Femur (tissue), 1 donor: ENCODE measurements at regions not wholly inside any gene's neighbourhood (a gene's known extent, or its start where the extent isn't known, plus 50 kb on each side); places are given as distances from the start of the nearest gene placed in this dataset.
A peak's percentile ranks its signal among the peaks of the same experiment; 100 is the strongest.
"Not testable (repeated sequence)": the region's sequence is repeated elsewhere in the genome, so short reads cannot be mapped to it uniquely, and the experiment has no call there.

Experiments
- DNase-seq: peaks from one replicate; pipeline ENCODE4 v3.0.0-alpha.2; 2017

- no peak for DNase-seq
These were observed 502.2 kb upstream of the OLFM3 start for GRCh38 chr1:102498929-102499328.

- not testable (repeated sequence) for DNase-seq
These were observed 501.1 kb upstream of the OLFM3 start for GRCh38 chr1:102497810-102498209.

- DNase-seq: peak; percentile 23
These were observed 475.8 kb upstream of the OLFM3 start for GRCh38 chr1:102472520-102472919.

- no peak for DNase-seq
These were observed 474.0 kb upstream of the OLFM3 start for GRCh38 chr1:102470767-102471166.

- no peak for DNase-seq
These were observed 469.8 kb upstream of the OLFM3 start for GRCh38 chr1:102466487-102466886.

GRCh38 chr1:102463328-102463727, 466.6 kb upstream of the OLFM3 start:
- no peak for DNase-seq

GRCh38 chr1:102442317-102442716, 445.6 kb upstream of the OLFM3 start:
- not testable (repeated sequence) for DNase-seq

GRCh38 chr1:102435483-102435882, 438.8 kb upstream of the OLFM3 start:
- no peak for DNase-seq

- DNase-seq: no peak
These were observed 437.7 kb upstream of the OLFM3 start for GRCh38 chr1:102434421-102434820.

GRCh38 chr1:102431253-102431652, 434.5 kb upstream of the OLFM3 start:
- no peak for DNase-seq

- DNase-seq: no peak
These were observed 423.3 kb upstream of the OLFM3 start for GRCh38 chr1:102420034-102420433.
